Uterus (tissue), 2 donors: ENCODE measurements at regions not wholly inside any gene's neighbourhood (a gene's known extent, or its start where the extent isn't known, plus 50 kb on each side); places are given as distances from the start of the nearest gene placed in this dataset.

Source experiments
- POLR2A ChIP-seq, 2 donors: fragments of 450-650 bp; IDR thresholded peaks; one replicate each; pipeline ENCODE4 v1.6.1; 2016; ENCODE audit warnings: antibody characterized with exemption in 2 of 2, mild to moderate bottlenecking in 1 of 2, moderate library complexity in 1 of 2
- TF ChIP-seq, protein P1 (sequence below), 4 experiments: fragments of 200-600 bp in 2 of 4; fragments of 450-650 bp in 2 of 4; sonication (generic) in 2 of 4; IDR thresholded peaks; one replicate each; pipeline ENCODE4 v1.5.1; 2016 to 2019; ENCODE audit warnings: antibody characterized with exemption in 4 of 4, mild to moderate bottlenecking in 2 of 4, moderate library complexity in 1 of 4

GRCh38 chr5:28602429-28602828 lies 1564.0 kb upstream of the CDH9 start:
- TF ChIP-seq, protein P1, sequence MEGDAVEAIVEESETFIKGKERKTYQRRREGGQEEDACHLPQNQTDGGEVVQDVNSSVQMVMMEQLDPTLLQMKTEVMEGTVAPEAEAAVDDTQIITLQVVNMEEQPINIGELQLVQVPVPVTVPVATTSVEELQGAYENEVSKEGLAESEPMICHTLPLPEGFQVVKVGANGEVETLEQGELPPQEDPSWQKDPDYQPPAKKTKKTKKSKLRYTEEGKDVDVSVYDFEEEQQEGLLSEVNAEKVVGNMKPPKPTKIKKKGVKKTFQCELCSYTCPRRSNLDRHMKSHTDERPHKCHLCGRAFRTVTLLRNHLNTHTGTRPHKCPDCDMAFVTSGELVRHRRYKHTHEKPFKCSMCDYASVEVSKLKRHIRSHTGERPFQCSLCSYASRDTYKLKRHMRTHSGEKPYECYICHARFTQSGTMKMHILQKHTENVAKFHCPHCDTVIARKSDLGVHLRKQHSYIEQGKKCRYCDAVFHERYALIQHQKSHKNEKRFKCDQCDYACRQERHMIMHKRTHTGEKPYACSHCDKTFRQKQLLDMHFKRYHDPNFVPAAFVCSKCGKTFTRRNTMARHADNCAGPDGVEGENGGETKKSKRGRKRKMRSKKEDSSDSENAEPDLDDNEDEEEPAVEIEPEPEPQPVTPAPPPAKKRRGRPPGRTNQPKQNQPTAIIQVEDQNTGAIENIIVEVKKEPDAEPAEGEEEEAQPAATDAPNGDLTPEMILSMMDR (IDR thresholded peaks at IDR 0.05) = no peak
- no peak for TF ChIP-seq POLR2A (IDR thresholded peaks at IDR 0.05)
